ENCODE measurements at regions not wholly inside any gene's neighbourhood (a gene's known extent, or its start where the extent isn't known, plus 50 kb on each side); places are given as distances from the start of the nearest gene placed in this dataset.

GRCh38 chr11:87422566-87422965, 384.8 kb downstream of the TMEM135 start:
- no peak for DNase-seq
- Mint-ChIP-seq H3K27ac (no peak overlapping the region), H3K27me3 (peaks cover 7 to 8% of the 10 kb centered on the region in 2 donors), H3K4me1 (no peaks in the 10 kb centered on the region), H3K36me3 (no peaks in the 10 kb centered on the region), H3K4me3 (no peak overlapping the region), H3K9me3 (no peaks in the 10 kb centered on the region)
- no peak for ATAC-seq (replicated peaks in 1 of 4)
- 75% methylated on average over 1 of the region's 3 CpGs for WGBS (ENCODE audit: insufficient coverage)
- Histone ChIP-seq H3K27ac (ENCODE audit: low read length) (no peak overlapping the region), H3K9me3 (no peaks in the 10 kb centered on the region), H3K4me3 (ENCODE audit: control insufficient read depth in 1 of 2, extremely low read depth in 1 of 2, low read length in 1 of 2) (no peak overlapping the region), H3K36me3 (ENCODE audit: control insufficient read depth in 2 of 2, extremely low read depth in 1 of 2, insufficient read depth in 1 of 2, low read length in 1 of 2) (no peaks in the 10 kb centered on the region), H3K27me3 (replicated peaks in 1 of 2; ENCODE audit: control insufficient read depth in 2 of 2, extremely low read depth in 1 of 2, insufficient read depth in 2 of 2, low read length in 1 of 2) (peaks cover 0 to 5% of the 10 kb centered on the region in 2 experiments), H3K4me1 (ENCODE audit: control insufficient read depth in 1 of 2, extremely low read depth in 1 of 2, insufficient read depth in 2 of 2, low read length in 2 of 2) (no peaks in the 10 kb centered on the region)
- ChIA-PET POLR2A (no interaction called here), CTCF (interaction anchor here (1.0 to 2.3 kb wide), 4 partner anchors 55 to 483 kb away, joined by 3 to 22 read pairs (median 4); no protein-coding TSS in a partner anchor)

- Mint-ChIP-seq H3K27ac (no peak overlapping the region), H3K4me1 (no peaks in the 10 kb centered on the region), H3K9me3 (no peaks in the 10 kb centered on the region), H3K27me3 (peaks cover 7 to 8% of the 10 kb centered on the region in 2 donors), H3K36me3 (no peaks in the 10 kb centered on the region), H3K4me3 (no peak overlapping the region)
- CTCF ChIA-PET: interaction anchor here (0.5 to 3.2 kb wide), 15 partner anchors 10 to 1218 kb away, joined by 3 to 22 read pairs (median 4); no protein-coding TSS in a partner anchor
- Histone ChIP-seq H3K27ac (ENCODE audit: low read length) (no peak overlapping the region), H3K9me3 (no peaks in the 10 kb centered on the region), H3K4me3 (ENCODE audit: control insufficient read depth in 1 of 2, extremely low read depth in 1 of 2, low read length in 1 of 2) (no peak overlapping the region), H3K4me1 (ENCODE audit: control insufficient read depth in 1 of 2, extremely low read depth in 1 of 2, insufficient read depth in 2 of 2, low read length in 2 of 2) (no peaks in the 10 kb centered on the region), H3K27me3 (replicated peaks in 1 of 2; ENCODE audit: control insufficient read depth in 2 of 2, extremely low read depth in 1 of 2, insufficient read depth in 2 of 2, low read length in 1 of 2) (peaks cover 0 to 2% of the 10 kb centered on the region in 2 experiments), H3K36me3 (ENCODE audit: control insufficient read depth in 2 of 2, extremely low read depth in 1 of 2, insufficient read depth in 1 of 2, low read length in 1 of 2) (no peaks in the 10 kb centered on the region)
- DNase-seq (peak in 11 of 35 experiments; percentile 0 to 72 (median 3)), ATAC-seq (replicated peaks in 1 of 4) (no peak)
- WGBS (ENCODE audit: insufficient coverage): no CpG with 5 or more reads among the region's 2 CpGs
- POLR2A ChIA-PET: no interaction called here
Observed at GRCh38 chr11:87421422-87421821, 383.7 kb downstream of the TMEM135 start.

- Mint-ChIP-seq H3K4me1 (no peaks in the 10 kb centered on the region), H3K4me3 (no peak overlapping the region), H3K27me3 (peaks cover 2 to 3% of the 10 kb centered on the region in 2 donors), H3K9me3 (no peaks in the 10 kb centered on the region), H3K27ac (no peak overlapping the region), H3K36me3 (no peaks in the 10 kb centered on the region)
- CTCF ChIA-PET: interaction anchor here in 1 of 2 donors (1.6 to 2.4 kb wide), 2 partner anchors 64 to 479 kb away, joined by 4 to 12 read pairs; no protein-coding TSS in a partner anchor
- Histone ChIP-seq H3K27me3 (replicated peaks in 1 of 2; ENCODE audit: control insufficient read depth in 2 of 2, extremely low read depth in 1 of 2, insufficient read depth in 2 of 2, low read length in 1 of 2) (peaks cover 0 to 2% of the 10 kb centered on the region in 2 experiments), H3K27ac (ENCODE audit: low read length) (no peak overlapping the region), H3K4me3 (ENCODE audit: control insufficient read depth in 1 of 2, extremely low read depth in 1 of 2, low read length in 1 of 2) (no peak overlapping the region), H3K4me1 (ENCODE audit: control insufficient read depth in 1 of 2, extremely low read depth in 1 of 2, insufficient read depth in 2 of 2, low read length in 2 of 2) (no peaks in the 10 kb centered on the region), H3K36me3 (ENCODE audit: control insufficient read depth in 2 of 2, extremely low read depth in 1 of 2, insufficient read depth in 1 of 2, low read length in 1 of 2) (no peaks in the 10 kb centered on the region), H3K9me3 (no peaks in the 10 kb centered on the region)
- DNase-seq (no peak), ATAC-seq (replicated peaks in 1 of 4) (no peak)
- POLR2A ChIA-PET: no interaction called here
Observed at GRCh38 chr11:87417951-87418350, 380.2 kb downstream of the TMEM135 start.

- DNase-seq: no peak
- no peaks in the 10 kb centered on the region for H3K36me3 Mint-ChIP-seq
- Histone ChIP-seq H3K4me1 (ENCODE audit: control insufficient read depth in 1 of 2, extremely low read depth in 1 of 2, insufficient read depth in 2 of 2, low read length in 2 of 2) (no peaks in the 10 kb centered on the region), H3K9me3 (no peaks in the 10 kb centered on the region), H3K27ac (ENCODE audit: low read length) (no peak overlapping the region), H3K27me3 (replicated peaks in 1 of 2; ENCODE audit: control insufficient read depth in 2 of 2, extremely low read depth in 1 of 2, insufficient read depth in 2 of 2, low read length in 1 of 2) (peaks cover 0 to 3% of the 10 kb centered on the region in 2 experiments), H3K4me3 (ENCODE audit: control insufficient read depth in 1 of 2, extremely low read depth in 1 of 2, low read length in 1 of 2) (no peak overlapping the region), H3K36me3 (ENCODE audit: control insufficient read depth in 2 of 2, extremely low read depth in 1 of 2, insufficient read depth in 1 of 2, low read length in 1 of 2) (no peaks in the 10 kb centered on the region)
- H3K4me1 Mint-ChIP-seq: no peaks in the 10 kb centered on the region
- WGBS (ENCODE audit: insufficient coverage): no CpG with 5 or more reads among the region's 3 CpGs
- H3K27me3 Mint-ChIP-seq: peaks cover 1 to 9% of the 10 kb centered on the region in 2 donors
- POLR2A ChIA-PET: no interaction called here
- ATAC-seq (replicated peaks in 1 of 4): no peak
- CTCF ChIA-PET: no interaction called here
- H3K27ac Mint-ChIP-seq: no peak overlapping the region
- H3K4me3 Mint-ChIP-seq: no peak overlapping the region
- no peaks in the 10 kb centered on the region for H3K9me3 Mint-ChIP-seq
Observed at GRCh38 chr11:87405843-87406242, 368.1 kb downstream of the TMEM135 start.

- H3K27me3 ChIP-seq (replicated peaks in 1 of 2; ENCODE audit: control insufficient read depth in 2 of 2, extremely low read depth in 1 of 2, insufficient read depth in 2 of 2, low read length in 1 of 2): peaks cover 0 to 4% of the 10 kb centered on the region in 2 experiments
- ChIA-PET CTCF (no interaction called here), POLR2A (no interaction called here)
- no CpG with 5 or more reads among the region's 2 CpGs for WGBS (ENCODE audit: insufficient coverage)
- H3K36me3 ChIP-seq (ENCODE audit: control insufficient read depth in 2 of 2, extremely low read depth in 1 of 2, insufficient read depth in 1 of 2, low read length in 1 of 2): no peaks in the 10 kb centered on the region
- Mint-ChIP-seq H3K4me3 (no peak overlapping the region), H3K27ac (no peak overlapping the region), H3K36me3 (no peaks in the 10 kb centered on the region), H3K4me1 (no peaks in the 10 kb centered on the region), H3K9me3 (no peaks in the 10 kb centered on the region), H3K27me3 (peaks cover 5 to 12% of the 10 kb centered on the region in 2 donors)
- no peak overlapping the region for H3K4me3 ChIP-seq (ENCODE audit: control insufficient read depth in 1 of 2, extremely low read depth in 1 of 2, low read length in 1 of 2)
- H3K9me3 ChIP-seq: no peaks in the 10 kb centered on the region
- no peak overlapping the region for H3K27ac ChIP-seq (ENCODE audit: low read length)
- H3K4me1 ChIP-seq (ENCODE audit: control insufficient read depth in 1 of 2, extremely low read depth in 1 of 2, insufficient read depth in 2 of 2, low read length in 2 of 2): no peaks in the 10 kb centered on the region
- ATAC-seq (replicated peaks in 1 of 4) (no peak), DNase-seq (no peak)
Observed at GRCh38 chr11:87405356-87405755, 367.6 kb downstream of the TMEM135 start.

- Mint-ChIP-seq H3K27me3 (peaks cover 15 to 20% of the 10 kb centered on the region in 2 donors), H3K4me3 (no peak overlapping the region), H3K9me3 (no peaks in the 10 kb centered on the region), H3K36me3 (no peaks in the 10 kb centered on the region), H3K27ac (no peak overlapping the region), H3K4me1 (no peaks in the 10 kb centered on the region)
- Histone ChIP-seq H3K4me3 (ENCODE audit: control insufficient read depth in 1 of 2, extremely low read depth in 1 of 2, low read length in 1 of 2) (no peak overlapping the region), H3K4me1 (ENCODE audit: control insufficient read depth in 1 of 2, extremely low read depth in 1 of 2, insufficient read depth in 2 of 2, low read length in 2 of 2) (no peaks in the 10 kb centered on the region), H3K9me3 (no peaks in the 10 kb centered on the region), H3K27me3 (replicated peaks in 1 of 2; ENCODE audit: control insufficient read depth in 2 of 2, extremely low read depth in 1 of 2, insufficient read depth in 2 of 2, low read length in 1 of 2) (peaks cover 0 to 4% of the 10 kb centered on the region in 2 experiments), H3K36me3 (ENCODE audit: control insufficient read depth in 2 of 2, extremely low read depth in 1 of 2, insufficient read depth in 1 of 2, low read length in 1 of 2) (no peaks in the 10 kb centered on the region), H3K27ac (ENCODE audit: low read length) (no peak overlapping the region)
- DNase-seq (no peak), ATAC-seq (replicated peaks in 1 of 4) (no peak)
- ChIA-PET POLR2A (no interaction called here), CTCF (no interaction called here)
- WGBS (ENCODE audit: insufficient coverage): no CpG with 5 or more reads among the region's 1 CpG
Observed at GRCh38 chr11:87401653-87402052, 363.9 kb downstream of the TMEM135 start.

GRCh38 chr11:87399341-87399740, 361.6 kb downstream of the TMEM135 start:
- no peaks in the 10 kb centered on the region for H3K4me1 ChIP-seq (ENCODE audit: control insufficient read depth in 1 of 2, extremely low read depth in 1 of 2, insufficient read depth in 2 of 2, low read length in 2 of 2)
- ChIA-PET POLR2A (no interaction called here), CTCF (no interaction called here)
- H3K36me3 ChIP-seq (ENCODE audit: control insufficient read depth in 2 of 2, extremely low read depth in 1 of 2, insufficient read depth in 1 of 2, low read length in 1 of 2): no peaks in the 10 kb centered on the region
- ATAC-seq (replicated peaks in 1 of 4) (no peak), DNase-seq (no peak)
- H3K4me3 Mint-ChIP-seq: no peak overlapping the region
- H3K27ac Mint-ChIP-seq: no peak overlapping the region
- no peaks in the 10 kb centered on the region for H3K9me3 Mint-ChIP-seq
- H3K36me3 Mint-ChIP-seq: no peaks in the 10 kb centered on the region
- H3K9me3 ChIP-seq: no peaks in the 10 kb centered on the region
- H3K27ac ChIP-seq (ENCODE audit: low read length): no peak overlapping the region
- H3K4me3 ChIP-seq (ENCODE audit: control insufficient read depth in 1 of 2, extremely low read depth in 1 of 2, low read length in 1 of 2): no peak overlapping the region
- peaks cover 15 to 20% of the 10 kb centered on the region in 2 donors for H3K27me3 Mint-ChIP-seq
- H3K4me1 Mint-ChIP-seq: no peaks in the 10 kb centered on the region
- peaks cover 0 to 4% of the 10 kb centered on the region in 2 experiments for H3K27me3 ChIP-seq (replicated peaks in 1 of 2; ENCODE audit: control insufficient read depth in 2 of 2, extremely low read depth in 1 of 2, insufficient read depth in 2 of 2, low read length in 1 of 2)

All from T-cell (primary cell).